GM12801 (cell line): ENCODE measurements at regions not wholly inside any gene's neighbourhood (a gene's known extent, or its start where the extent isn't known, plus 50 kb on each side); places are given as distances from the start of the nearest gene placed in this dataset.

Source experiments
- TF ChIP-seq, protein P1 (sequence below): IDR thresholded peaks from one replicate; pipeline ENCODE4 v1.5.1; 2011; ENCODE audit warnings: control low read depth; ENCODE audit not compliant: insufficient read length; ENCODE audit errors: extremely low read depth

DNA sequence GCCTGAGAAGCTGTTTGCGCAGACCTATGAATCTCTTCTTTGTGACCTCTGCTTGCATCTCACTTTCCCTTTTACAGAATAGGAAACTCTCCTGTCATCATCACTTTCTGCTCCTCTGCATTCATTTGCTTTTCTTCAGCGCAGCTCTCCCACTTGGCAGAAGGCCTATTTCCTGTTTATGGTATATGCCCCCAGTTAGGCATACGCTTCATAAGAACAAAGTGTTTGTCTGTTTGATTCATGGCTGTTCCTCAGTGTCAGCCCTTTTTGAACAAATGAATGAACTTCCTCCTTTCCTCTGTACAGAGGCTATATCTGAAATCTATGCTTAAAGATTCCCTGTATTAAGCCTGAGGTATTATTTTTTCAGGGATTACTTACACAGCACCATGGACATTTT is 1216.9 kb upstream of the GBE1 start:
- TF ChIP-seq, protein P1, sequence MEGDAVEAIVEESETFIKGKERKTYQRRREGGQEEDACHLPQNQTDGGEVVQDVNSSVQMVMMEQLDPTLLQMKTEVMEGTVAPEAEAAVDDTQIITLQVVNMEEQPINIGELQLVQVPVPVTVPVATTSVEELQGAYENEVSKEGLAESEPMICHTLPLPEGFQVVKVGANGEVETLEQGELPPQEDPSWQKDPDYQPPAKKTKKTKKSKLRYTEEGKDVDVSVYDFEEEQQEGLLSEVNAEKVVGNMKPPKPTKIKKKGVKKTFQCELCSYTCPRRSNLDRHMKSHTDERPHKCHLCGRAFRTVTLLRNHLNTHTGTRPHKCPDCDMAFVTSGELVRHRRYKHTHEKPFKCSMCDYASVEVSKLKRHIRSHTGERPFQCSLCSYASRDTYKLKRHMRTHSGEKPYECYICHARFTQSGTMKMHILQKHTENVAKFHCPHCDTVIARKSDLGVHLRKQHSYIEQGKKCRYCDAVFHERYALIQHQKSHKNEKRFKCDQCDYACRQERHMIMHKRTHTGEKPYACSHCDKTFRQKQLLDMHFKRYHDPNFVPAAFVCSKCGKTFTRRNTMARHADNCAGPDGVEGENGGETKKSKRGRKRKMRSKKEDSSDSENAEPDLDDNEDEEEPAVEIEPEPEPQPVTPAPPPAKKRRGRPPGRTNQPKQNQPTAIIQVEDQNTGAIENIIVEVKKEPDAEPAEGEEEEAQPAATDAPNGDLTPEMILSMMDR: no peak

DNA sequence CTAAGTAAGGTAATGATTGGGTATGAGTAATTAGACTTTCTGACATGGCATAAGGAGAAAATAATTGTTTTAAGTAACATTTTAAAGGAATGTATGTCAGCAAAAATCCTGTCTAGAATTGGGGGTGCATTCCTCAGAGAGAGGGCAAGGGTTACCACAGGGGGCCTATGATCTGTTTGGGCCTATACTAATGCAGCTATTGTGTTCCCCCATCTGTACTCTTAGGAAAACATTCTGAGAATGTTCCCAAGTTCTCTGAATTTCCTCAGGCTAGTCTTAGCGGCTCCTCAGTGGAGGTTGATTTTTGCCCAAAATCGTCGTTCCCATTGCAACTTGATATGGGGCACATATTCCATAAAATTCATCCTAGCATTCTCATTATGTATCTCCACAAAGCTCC is 1216.4 kb upstream of the GBE1 start:
- TF ChIP-seq, protein P1: no peak

DNA sequence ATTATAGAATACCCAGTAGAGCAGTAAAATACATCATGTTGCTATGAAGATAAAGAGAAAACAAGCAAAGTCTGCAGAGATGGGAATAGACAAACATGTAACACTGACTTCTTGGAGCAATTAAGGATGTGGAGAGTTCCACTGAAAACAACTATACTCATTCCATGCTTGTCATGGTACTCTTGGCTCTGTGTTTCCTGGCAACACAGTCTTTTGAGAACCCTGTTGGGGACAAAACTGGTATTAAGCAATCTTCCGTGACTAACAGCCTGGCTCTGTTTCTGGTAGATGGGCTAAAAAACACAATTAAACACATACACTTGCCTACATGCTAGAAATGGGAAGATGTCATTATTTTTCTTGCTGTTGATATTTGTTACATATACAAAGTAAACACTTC is 1212.3 kb upstream of the GBE1 start:
- TF ChIP-seq, protein P1: no peak

DNA sequence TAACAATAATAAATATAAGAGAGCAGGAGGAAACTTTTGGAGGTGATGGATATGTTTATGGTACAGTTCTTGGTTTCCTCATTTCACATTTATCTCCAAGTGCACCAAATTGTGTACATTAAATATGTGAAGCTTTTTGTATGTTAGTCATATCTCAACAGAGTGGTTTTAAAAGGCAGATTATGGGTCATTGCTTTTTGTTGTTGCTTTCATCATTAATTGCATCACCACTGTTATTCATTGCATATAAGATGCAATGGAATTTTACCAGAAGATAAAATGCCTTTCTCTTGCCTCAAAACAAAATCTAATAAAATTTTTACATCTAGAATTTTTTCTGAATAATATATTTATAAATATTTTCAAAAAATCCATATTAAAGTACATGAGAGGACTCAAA is 1198.9 kb upstream of the GBE1 start:
- TF ChIP-seq, protein P1: no peak

DNA sequence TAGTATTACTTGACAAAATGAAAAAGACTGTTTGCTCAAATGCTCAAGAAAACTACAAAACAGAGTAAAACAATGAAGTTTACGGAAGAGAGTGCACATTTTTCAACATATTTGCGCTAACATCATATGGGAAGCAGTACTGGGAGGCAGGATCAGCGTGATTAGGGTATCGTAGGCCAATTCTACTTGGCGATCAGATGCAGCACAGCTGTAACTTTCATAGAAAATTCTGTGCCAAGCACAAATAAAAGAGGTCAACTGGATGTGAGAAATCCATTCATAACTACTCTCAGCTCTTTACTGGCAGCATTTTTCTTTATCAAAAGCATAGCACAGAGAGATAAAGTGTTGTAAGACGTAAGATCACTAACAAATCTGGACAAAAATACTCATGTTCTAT is 1196.3 kb upstream of the GBE1 start:
- TF ChIP-seq, protein P1: no peak

DNA sequence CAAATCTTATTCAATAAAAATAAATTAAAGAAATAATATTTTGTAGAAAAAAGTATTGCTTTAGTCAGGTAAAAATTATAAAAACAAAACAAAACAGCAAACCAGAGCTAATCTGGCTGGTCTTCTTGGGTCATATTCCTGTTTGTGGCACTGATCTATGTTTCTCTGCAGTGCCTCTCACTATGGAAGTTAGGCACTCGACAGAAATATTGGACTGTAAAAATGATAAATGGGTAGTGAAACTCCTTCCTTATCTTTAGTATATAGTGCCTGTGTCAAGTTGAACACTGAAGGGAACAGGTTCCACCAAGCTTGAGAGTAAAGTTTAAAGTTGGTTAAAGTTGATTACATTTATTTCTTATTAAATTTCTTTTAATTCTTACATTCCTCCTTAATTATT is 1195.6 kb upstream of the GBE1 start:
- TF ChIP-seq, protein P1: no peak

DNA sequence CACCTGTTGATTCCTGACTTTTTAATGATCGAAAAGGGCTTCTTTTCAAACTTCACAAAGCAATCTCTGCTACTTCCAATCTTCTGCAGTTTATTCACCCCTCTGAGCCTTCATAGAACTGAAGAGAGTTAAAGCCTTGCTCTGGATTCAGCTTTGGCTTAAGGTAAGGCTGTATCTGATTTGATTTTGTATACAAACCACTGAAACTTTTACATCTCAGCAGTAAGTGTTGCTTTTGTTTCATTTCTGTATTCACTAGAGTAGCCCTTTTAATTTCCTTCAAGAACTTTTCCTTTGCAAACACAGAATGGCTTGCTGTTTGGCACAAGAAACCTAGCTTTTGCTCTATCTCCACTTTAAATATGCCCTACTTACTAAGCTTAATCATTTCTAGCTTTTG is 1193.0 kb upstream of the GBE1 start:
- TF ChIP-seq, protein P1: no peak

DNA sequence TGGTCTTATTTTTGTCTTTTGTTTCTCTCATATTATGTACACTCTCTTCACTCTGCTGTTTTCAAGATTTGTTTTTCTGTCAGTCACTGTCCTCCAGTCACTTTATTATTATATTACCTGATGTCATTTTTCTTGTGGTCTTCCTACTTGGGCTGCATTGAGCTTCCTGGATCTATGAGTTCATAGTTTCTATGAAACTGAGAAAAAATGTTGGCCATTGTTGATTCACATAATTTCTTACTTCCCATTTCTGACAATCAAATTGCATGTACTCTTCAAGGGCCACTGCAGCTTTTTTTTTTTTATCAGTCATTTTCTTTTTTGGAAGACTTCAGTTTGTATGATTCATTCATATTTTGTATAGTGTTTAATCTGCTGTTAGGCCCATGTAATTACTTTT is 1180.6 kb upstream of the GBE1 start:
- TF ChIP-seq, protein P1: no peak
